ENCODE measurements at regions not wholly inside any gene's neighbourhood (a gene's known extent, or its start where the extent isn't known, plus 50 kb on each side); places are given as distances from the start of the nearest gene placed in this dataset.

- no peak for TF ChIP-seq CTCF (IDR thresholded peaks at IDR 0.05; ENCODE audit: low read length)
- TF ChIP-seq EZH2 (IDR thresholded peaks at IDR 0.05; ENCODE audit: borderline replicate concordance, low read length), result no peak
These were observed 123.9 kb downstream of the RRAGC start for GRCh38 chr1:38735651-38736161.

All from OCI-LY1 (cell line).